SU-DHL-6 (cell line): ENCODE measurements at regions not wholly inside any gene's neighbourhood (a gene's known extent, or its start where the extent isn't known, plus 50 kb on each side); places are given as distances from the start of the nearest gene placed in this dataset.

Experiments used
- EZH2phosphoT487 ChIP-seq: fragments of 200-600 bp; sonication (generic), shearing (Covaris generic); conservative IDR thresholded peaks from 2 replicates; pipeline ENCODE4 v1.6.1; 2018; ENCODE audit warnings: mild to moderate bottlenecking, antibody characterized with exemption, low read length, moderate library complexity, mixed read lengths
- TF ChIP-seq, protein P1 (sequence below): fragments of 200-600 bp; sonication (generic); IDR thresholded peaks from one replicate; pipeline ENCODE4 v1.5.1; 2017; ENCODE audit warnings: antibody characterized with exemption, mild to moderate bottlenecking, low read length, moderate library complexity; ENCODE audit not compliant: insufficient read depth, poor library complexity, severe bottlenecking

DNA sequence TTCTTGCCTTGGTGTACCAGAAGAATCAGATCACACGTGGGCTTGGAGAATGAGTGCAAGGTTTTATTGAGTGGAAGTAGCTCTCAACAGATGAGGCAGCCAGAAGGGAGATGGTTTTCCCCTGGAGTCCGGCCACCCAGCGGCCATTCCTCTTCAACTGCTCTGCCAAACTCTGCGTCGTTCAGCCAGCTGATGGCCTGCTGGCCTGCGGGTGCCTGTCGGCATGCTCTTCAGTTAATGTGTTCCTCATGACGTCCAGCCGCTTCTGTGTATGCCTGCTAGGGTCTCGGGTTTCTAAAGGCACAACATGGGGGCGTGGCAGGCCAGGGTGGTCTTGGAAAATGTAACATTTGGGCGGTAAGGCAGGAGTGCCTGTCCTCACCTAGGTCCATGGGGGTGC lies 487.9 kb upstream of the LRRC4C start:
- TF ChIP-seq, protein P1, sequence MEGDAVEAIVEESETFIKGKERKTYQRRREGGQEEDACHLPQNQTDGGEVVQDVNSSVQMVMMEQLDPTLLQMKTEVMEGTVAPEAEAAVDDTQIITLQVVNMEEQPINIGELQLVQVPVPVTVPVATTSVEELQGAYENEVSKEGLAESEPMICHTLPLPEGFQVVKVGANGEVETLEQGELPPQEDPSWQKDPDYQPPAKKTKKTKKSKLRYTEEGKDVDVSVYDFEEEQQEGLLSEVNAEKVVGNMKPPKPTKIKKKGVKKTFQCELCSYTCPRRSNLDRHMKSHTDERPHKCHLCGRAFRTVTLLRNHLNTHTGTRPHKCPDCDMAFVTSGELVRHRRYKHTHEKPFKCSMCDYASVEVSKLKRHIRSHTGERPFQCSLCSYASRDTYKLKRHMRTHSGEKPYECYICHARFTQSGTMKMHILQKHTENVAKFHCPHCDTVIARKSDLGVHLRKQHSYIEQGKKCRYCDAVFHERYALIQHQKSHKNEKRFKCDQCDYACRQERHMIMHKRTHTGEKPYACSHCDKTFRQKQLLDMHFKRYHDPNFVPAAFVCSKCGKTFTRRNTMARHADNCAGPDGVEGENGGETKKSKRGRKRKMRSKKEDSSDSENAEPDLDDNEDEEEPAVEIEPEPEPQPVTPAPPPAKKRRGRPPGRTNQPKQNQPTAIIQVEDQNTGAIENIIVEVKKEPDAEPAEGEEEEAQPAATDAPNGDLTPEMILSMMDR, result no peak
- no peak for TF ChIP-seq EZH2phosphoT487
